NCI-H2227 (cell line): ENCODE measurements at regions not wholly inside any gene's neighbourhood (a gene's known extent, or its start where the extent isn't known, plus 50 kb on each side); places are given as distances from the start of the nearest gene placed in this dataset.
A peak's percentile ranks its signal among the peaks of the same experiment; 100 is the strongest.
"Not testable (repeated sequence)": the region's sequence is repeated elsewhere in the genome, so short reads cannot be mapped to it uniquely, and the experiment has no call there.

Experiments used
- DNase-seq: peaks from one replicate; lab custom pipeline; 2025; ENCODE audit not compliant: unreplicated experiment; lab: John Stamatoyannopoulos, UW

DNA sequence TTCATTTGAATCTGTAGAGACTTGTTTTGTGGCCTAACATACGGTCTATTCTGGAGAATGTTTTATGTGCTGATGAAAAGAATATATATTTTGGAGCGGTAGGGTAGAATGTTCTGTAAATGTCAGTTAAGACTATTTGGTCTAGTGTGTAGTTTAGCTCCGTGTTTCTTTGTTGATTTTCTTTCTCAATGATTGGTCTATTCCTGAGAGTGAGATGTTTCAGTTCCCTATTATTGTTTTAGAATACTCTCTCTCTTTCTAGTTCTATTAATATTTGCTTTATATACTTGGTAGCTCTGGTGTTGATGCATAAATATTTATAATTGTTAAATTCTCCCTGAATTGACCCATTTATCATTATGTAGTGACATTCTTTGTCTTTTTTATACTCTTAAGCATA lies 236.5 kb downstream of the GLUD2 start:
- DNase-seq = no peak

DNA sequence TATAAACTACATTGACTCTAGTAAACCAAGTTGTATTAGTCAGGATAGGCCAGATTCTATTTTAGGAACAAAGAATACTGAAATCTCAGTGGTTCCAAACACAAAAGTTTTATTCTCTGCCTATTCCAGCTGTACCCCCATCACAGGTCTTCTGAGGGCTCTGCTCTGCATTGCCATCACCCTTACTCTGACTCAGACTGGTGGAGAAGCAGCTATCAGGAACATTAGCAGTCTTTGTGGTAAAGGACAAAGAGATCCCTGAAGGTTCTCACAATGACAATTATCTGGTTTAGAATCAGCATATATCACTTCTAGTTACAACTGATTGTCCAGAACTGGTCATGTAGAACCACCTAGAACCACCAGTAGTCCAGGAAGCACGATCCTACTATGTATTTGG lies 251.1 kb downstream of the GLUD2 start:
- DNase-seq = no peak

DNA sequence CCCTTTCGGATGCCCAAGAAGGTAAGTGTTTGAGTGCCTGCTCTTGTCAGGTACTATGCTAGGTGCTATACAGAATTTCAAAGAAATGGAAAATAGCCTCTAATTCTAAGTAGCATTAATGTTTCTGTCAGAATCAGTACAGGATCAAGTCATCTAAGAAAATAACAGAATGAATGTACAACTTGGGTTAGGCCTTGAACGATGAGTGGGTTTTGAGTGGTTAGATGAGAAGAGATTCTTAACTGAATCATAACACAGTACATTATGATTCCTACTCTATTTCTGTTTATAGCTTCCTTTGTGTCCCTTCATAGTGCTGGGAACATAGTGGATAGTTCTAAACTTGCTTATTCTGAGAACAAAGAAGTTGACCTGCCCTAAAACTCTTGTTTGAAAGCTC lies 253.9 kb downstream of the GLUD2 start:
- DNase-seq = no peak

DNA sequence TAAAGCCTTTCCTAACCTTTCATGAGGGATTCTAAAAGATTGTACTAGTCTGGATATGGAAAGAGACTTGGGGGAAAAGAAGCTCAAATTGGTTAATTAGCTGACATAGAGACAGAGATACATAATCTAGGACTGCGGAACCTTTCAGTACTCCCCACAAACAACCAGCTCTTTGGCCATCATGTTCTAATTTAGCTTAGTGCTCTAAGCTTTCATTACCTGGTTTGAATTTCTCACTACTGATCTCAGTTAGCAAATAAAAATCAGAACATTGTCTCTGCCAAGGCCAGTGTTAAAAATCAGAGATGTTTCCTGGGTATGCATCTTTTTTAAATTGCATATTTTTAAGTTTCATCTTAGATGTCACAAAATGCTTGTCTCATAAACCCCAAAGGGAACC lies 254.4 kb downstream of the GLUD2 start:
- DNase-seq = no peak

DNA sequence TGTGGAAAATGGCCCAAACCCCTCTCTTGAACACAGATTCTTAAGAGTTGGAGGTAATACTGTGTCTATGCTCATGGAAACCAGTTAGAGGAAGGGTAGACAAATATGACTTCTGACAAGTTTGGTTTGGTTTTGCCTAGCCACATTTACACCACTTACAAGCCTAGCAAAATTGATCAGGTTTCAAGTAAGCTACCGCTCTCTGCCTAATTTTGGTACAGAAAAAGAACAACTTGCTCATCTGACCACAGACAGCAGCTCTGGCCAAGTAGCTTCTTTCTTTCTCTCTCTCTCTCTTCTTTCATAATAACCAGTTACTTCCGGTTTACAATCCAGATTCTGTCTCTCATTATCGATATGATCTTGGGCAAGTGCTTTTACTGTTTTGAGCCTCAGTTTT lies 260.0 kb downstream of the GLUD2 start:
- DNase-seq = no peak

DNA sequence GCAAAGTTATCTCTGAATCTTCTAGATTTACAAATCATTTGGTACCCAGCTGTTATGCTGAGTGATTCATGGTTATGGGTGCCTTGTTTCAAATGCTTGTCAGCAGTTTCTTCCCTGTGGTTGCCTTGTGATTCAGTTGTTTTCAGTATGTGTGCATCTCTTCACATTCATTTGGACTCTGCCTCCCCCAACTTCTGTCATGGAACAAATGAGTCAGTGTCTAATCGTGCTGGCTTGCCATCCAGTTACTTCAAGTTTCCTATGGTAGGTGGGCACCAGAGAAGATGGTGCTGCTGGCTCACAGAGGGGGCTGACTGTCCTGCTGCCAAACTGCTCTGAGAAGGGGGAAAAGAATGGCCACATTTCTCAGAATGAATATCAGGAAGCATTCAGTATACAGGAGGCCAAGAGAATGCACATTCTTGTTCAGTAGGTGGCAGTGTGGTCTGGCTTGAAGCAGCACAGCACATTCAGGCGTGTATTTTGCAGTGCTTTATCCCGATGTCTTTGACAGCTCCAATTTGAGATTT lies 260.9 kb downstream of the GLUD2 start:
- DNase-seq = peak; percentile 37

DNA sequence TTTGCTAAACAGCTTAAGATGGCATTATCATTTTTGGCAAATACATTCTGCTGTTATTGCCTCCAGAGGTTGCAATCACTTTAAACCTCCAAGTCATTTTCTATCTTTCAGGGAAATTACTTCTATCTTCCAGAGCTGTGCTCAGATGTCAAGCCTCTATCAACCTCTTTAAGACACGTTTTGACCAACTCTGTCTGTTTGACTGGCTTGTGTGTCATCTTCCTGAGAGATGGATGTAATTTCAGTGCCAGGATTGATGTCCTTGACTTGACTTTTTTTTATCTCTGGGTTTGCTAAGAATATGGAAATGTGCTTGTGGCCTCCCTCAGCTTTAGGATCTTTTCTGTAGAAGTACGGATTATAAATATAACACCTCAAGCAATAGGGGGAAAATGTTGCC lies 263.4 kb downstream of the GLUD2 start:
- DNase-seq = no peak

DNA sequence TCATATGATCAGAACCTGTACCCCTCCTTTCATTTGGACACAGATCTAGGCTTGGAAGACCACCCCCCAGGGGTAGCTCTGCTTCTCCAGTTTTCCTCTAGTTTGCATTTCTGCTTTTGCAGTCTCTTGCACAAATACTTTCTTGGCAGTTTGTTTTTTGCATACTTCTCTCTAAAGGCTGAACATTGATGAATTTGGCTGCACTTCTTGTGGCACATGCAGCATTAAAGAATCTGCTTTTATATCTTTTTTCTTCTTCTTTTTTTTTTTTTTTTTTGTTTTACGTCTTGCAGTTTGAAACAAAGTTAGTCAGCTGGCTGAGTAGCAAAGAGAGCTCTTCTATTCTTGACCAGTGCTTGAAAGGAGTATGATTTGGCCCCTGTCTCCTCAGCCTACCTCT lies 273.0 kb downstream of the GLUD2 start:
- DNase-seq = no peak

DNA sequence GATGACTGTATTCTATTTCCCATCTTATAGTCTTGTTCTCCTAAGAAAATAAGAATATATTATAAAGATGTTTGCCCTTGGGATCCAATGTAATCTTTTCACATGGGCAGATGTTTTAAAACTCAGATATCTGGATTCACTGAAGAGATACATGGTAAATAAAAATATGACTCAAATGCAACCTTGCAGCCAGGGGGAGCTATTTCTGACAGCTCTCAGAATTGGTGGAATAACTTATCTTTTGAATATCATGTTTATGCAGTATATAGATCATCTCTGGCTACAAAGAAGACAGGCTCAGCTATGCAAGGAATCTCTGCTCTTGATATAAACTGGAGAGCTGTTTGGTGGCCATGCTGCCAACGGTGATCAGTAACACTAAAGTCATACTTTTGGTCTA lies 274.7 kb downstream of the GLUD2 start:
- no peak for DNase-seq

DNA sequence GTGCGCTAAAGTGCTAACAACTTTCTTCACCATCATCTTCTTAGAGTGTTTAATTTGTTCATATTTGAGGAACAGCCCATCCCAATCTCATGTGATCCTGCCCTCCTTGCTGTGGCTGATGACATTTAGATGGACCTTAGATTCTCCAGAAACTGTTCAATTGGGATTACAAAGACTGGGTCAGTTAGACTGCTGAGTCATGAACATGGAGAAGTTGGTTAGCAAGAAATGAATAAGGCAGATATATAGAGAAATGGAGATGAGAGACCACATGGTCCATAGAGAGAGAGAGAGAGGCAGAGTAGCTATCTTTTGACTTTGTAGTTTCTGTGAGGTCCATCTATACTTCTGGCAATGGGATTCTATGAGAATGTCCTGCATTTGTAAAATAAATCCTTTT lies 275.9 kb downstream of the GLUD2 start:
- no peak for DNase-seq

DNA sequence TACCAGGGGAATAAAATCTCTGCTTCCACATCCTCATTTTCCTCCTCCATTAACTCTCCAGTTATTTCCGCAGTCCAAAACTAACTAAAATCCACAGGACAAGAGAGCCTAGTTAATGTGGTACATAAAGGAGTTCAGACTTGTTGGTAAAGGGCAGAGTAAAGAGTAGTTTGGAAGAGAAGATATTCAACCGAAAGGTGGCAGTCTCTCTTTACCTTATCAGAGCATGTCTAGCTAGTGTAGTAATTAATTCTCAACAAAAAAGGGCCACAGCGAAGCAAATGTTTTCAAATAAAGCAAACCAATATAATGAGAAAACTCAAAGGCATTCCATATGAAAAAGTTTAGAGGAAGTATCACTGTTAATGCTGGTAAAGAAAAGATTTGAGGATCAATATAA lies 286.5 kb downstream of the GLUD2 start:
- DNase-seq = no peak

DNA sequence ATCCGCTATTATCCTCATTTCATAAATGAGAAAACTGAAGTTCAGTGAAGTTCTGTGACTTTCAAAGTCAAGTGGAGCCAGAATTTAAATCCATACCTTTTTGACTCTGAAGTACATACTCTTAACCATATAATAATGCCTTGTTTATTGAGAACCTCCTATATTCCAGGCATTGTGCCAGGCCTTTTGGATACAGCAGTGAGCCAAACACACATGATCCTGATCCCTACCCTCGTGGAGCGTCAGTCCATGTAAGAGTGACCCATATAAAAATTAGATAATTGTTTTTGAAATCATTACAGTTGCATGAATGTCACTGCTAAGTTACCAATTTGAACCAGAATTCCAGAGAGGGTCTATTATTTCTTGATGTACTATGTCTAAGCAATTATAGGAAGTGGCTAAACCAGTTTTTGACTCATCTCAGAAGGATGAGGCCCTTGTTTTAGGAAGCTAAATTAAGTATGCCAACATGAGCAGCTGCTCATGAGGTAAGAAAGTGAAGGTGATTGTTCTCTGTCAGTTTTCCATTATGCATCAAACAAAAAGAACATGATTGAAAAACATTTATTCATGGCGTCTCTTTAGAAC lies 289.5 kb downstream of the GLUD2 start:
- no peak for DNase-seq

DNA sequence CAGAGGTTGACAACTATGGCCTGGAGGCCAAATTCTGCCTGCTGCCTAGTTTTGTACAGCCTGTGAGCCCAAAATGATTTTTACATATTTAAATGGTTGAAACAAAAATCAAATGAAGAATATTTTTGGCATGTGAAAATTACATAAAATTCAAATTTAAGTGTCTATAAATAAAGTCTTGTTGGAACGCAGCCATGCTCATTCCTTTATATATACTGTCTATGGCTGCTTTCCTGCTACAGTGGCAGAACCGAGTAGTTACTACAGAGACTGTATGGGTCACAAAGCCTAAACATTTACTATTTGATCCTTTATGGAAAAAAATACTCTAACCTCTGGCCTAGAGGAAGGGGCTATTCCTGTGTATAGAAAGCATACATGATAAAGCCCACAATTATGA lies 290.4 kb downstream of the GLUD2 start:
- DNase-seq = no peak

DNA sequence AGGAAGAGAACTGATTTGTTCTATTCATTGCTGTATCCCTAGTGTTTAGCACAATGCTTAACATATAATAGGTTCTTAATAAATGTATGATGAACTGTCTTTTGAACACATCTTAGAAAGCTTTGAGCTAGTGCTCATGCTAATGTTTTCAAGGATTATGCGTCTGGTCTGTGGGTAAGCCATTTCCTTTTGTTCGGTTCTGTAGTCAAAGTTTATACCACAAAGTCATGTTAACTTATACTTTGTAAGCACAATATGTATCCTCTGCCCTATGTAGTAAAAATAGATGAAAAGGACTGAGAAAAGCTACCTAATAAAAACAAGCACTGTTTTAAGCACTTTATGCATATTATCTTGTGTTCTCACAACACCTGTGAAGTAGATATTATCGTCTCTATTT lies 301.9 kb downstream of the GLUD2 start:
- DNase-seq = no peak

DNA sequence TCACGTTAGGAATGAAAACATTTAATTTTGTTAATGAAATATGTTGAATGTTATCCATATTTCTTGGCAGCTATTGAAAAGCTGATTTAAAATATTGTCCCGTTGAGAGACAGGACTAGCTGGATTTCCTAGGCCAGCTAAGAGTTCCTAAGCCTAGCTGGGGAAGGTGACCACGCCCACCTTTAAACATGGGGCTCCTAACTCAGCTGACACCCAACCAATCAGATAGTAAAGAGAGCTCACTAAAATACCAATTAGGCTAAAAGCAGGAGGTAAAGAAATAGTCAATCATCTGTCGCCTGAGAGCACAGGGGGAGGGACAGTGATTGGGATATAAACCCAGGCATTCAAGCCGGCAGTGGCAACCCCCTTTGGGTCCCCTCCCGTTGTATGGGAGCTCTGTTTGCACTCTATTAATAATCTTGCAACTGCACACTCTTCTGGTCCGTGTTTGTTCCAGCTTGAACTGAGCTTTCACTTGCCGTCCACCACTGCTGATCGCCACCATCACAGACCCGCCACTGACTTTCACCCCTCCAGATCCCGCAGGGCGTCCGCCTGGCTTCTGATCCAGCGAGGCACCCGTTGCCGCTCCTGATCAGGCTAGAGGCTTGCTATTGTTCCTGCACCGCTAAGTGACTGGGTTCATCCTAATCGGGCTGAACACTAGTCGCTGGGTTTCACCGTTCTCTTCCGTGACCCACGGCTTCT lies 308.9 kb downstream of the GLUD2 start:
- peak; percentile 79 for DNase-seq

DNA sequence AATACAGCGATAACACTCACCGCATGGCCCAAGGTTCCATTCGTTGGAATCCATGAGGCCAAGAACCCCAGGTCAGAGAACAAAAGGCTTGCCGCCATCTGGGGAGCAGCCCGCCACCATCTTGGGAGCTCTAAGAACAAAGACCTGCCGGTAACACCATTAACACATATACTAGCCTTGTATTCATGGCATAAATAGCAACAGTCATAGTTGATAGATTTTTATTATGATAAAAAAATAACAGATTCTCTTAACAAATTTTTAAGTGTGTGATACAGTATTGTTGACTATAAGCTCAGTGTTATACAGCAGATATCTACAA lies 309.4 kb downstream of the GLUD2 start:
- peak; percentile 75 for DNase-seq

DNA sequence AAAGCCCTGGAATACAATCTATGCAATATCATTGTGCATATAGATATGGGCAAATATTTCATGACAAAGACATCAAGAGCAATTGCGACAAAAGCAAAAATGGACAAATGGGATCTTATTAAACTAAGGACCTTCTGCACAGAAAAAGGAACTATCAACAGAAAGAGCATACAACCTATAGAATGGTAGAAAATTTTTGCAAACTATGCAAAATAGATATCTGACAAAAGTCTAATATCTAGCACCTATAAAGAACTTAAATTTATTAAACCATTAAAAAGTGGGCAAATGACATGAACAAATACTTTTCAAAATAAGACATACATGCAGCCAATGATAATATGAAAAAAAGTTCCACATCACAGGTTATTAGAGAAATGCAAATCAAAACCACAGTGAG lies 312.9 kb downstream of the GLUD2 start:
- no peak for DNase-seq

DNA sequence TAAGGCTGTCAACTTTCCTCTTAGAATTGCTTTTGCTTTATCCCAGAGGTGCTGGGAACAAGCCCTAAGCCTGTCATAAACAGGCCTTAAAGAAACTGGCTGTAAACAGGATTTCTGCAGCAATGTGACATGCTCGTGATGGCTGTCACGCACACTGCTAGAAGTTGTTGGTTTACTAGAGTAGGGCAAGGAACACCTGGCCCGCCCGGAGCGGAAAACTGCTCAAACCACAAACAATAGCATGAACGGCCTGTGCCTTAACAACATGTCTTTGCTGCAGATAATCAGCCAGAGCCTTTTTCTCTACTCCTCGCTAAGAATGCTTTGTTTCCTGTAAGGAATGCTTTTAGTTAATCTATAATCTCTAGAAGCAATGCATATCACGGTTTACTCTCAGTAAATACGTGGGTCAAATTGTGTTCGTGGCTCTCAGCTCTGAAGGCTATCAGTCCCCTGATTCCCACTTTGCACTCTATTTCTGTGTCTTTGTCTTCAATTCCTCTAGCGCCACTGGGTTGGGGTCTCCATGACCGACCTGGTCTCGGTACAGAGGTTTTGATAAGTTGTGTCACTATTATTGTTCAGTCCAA lies 318.3 kb downstream of the GLUD2 start:
- no peak for DNase-seq

DNA sequence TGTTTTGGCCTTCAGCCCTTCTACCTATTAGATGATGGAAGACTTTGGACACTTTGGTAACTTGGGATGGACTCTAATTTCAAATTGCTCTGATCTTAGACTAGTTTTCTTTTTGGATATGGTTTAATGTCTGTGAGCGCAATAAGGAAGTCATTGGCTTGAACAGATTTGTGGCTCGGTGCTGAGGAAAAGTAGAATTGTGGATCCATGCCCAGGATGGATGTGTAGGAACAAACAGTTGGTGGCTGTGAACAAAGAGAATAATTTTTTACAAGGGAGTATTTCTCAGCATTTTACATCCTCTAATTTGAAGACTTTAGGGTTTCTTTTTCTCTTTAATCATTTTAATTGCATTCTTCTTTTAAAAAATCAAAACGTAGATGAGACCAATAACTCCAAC lies 327.1 kb downstream of the GLUD2 start:
- no peak for DNase-seq

DNA sequence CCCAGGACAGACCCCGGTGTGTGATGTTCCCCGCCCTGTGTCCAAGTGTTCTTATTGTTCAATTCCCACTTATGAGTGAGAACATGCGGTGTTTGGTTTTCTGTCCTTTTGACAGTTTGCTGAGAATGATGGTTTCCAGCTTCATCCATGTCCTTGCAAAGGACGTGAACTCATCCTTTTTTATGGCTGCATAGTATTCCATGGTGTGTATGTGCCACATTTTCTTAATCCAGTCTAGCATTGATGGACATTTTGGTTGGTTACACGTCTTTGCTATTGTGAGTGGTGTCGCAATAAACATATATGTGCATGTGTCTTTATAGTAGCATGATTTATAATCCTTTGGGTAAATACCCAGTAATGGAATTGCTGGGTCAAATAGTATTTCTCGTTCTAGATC lies 334.5 kb downstream of the GLUD2 start:
- DNase-seq = not testable (repeated sequence)

DNA sequence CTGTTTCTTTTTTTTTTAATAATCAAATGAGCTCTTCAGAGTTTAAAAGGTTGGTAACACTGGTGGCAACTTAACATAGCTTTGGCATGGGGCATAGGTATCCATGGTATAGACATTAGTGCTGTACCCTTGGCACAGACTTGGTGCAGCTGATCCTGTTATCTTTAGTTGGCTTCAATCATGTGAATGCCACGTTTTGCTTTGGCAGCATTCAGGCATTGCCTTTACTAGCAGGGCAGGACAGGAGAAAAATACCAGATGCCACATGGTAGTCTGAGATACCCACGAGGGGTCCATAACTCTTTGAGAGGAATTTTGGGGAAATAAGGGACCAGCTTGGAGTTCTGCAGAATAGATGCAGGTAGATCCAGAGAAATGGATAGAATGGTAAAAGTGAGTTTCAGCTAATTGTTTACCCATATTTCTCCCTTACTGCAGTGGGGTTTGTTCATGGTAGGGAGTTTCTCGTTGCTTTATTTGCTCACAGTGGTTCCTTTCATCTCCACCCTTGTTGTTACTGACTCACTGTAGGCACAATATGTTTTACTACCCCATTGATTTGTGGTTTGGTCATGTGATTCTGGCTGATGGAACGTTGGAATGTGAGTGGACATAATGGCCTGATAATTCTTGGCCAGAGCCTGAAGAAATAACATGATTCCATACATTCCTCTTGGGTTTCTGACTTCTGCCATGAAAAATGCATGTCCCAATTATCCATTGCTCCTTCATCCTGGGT lies 342.7 kb downstream of the GLUD2 start:
- no peak for DNase-seq

DNA sequence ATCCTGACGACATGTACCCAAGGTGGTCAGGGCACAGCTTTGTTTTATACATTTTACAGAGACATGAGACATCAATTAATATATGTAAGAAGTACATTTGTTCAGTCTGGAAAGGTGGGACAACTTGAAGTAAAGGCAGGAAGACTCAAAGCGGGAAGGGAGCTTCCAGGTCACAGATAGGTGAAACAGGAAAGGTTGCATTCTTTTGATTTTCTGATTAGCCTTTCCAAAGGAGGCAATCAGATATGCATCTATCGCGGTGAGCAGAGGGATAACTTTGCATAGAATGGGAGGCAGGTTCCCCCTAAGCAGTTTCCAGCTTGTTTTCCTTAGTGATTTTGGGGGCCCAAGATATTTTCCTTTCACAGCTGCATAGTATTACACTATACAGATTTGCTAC lies 358.4 kb downstream of the GLUD2 start:
- DNase-seq = no peak
